H1 (cell line): ENCODE measurements at regions not wholly inside any gene's neighbourhood (a gene's known extent, or its start where the extent isn't known, plus 50 kb on each side); places are given as distances from the start of the nearest gene placed in this dataset.

Source experiments
- CBX5 ChIP-seq: fragments of 300-800, 300-1000 bp; sonication (generic); IDR thresholded peaks from 2 replicates; pipeline ENCODE4 v1.7.1; 2016; ENCODE audit warnings: antibody characterized with exemption, low read length, low read depth
- EP300 ChIP-seq, 2 experiments: IDR thresholded peaks; 1 replicate in 1 of 2; 2 replicates in 1 of 2; pipeline ENCODE4 v1.6.1; 2011 to 2012; ENCODE audit warnings: low read depth in 2 of 2, low read length in 2 of 2, mild to moderate bottlenecking in 2 of 2, borderline replicate concordance in 1 of 2, inconsistent platforms in 1 of 2, moderate library complexity in 1 of 2
- JUND ChIP-seq: IDR thresholded peaks from 2 replicates; pipeline ENCODE4 v1.6.1; 2011; ENCODE audit warnings: mild to moderate bottlenecking, improper control_type of control experiment, low read length
- KDM4A ChIP-seq: IDR thresholded peaks from one replicate; pipeline ENCODE4 v1.7.1; 2012; ENCODE audit warnings: low read depth, mild to moderate bottlenecking, moderate library complexity, low read length, inconsistent platforms; ENCODE audit not compliant: severe bottlenecking
- POLR2AphosphoS5 ChIP-seq: IDR thresholded peaks from 2 replicates; pipeline ENCODE4 v1.6.1; 2011; ENCODE audit warnings: low read depth, low read length
- RXRA ChIP-seq: IDR thresholded peaks from 2 replicates; pipeline ENCODE4 v1.6.1; 2011; ENCODE audit warnings: low read depth, mild to moderate bottlenecking, low read length, moderate library complexity; ENCODE audit not compliant: insufficient read depth
- SP1 ChIP-seq: IDR thresholded peaks from 2 replicates; pipeline ENCODE4 v1.6.1; 2011; ENCODE audit warnings: low read depth, low read length
- TF ChIP-seq, protein P1 (sequence below): IDR thresholded peaks from 2 replicates; pipeline ENCODE4 v1.6.1; 2012; ENCODE audit warnings: inconsistent platforms
- TF ChIP-seq, protein P2 (sequence below), 3 experiments: IDR thresholded peaks; 1 replicate in 2 of 3; 2 replicates in 1 of 3; pipeline versions ENCODE4 v1.5.1 to v1.6.1; 2011; ENCODE audit warnings: low read length in 3 of 3, mild to moderate bottlenecking in 3 of 3, inconsistent platforms in 2 of 3, low read depth in 1 of 3, moderate library complexity in 1 of 3; ENCODE audit not compliant: insufficient read depth in 1 of 3; ENCODE audit errors: control extremely low read depth in 1 of 3

DNA sequence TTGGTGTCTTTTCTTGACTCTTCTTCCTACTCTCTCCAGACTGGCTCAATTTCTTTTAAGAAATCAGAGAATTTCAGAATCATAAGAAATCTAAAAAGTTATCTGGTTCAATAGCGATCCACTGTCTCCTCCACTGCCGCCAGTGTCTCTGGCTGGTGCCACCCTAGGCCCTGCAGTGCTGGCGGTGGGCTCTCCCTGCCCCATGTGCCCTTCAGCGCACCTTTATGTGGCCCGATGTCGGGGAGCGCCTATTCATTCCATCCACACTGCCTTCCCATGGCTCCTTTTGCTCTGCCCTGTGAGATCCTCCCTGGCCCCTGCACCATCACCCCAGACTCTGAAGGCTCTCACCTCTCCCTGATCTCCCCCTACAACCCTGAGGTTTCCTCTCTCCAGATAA, 62.8 kb downstream of the TBXT start:
- TF ChIP-seq, protein P1, sequence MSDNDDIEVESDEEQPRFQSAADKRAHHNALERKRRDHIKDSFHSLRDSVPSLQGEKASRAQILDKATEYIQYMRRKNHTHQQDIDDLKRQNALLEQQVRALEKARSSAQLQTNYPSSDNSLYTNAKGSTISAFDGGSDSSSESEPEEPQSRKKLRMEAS: no peak
- TF ChIP-seq KDM4A (no peak), JUND (no peak), SP1 (no peak), RXRA (no peak), CBX5 (no peak), POLR2AphosphoS5 (no peak), EP300 (IDR thresholded peaks at IDR 0.05; ENCODE audit: borderline replicate concordance in 1 of 2, low read depth in 2 of 2, low read length in 2 of 2) (no peak)
- TF ChIP-seq, protein P2, sequence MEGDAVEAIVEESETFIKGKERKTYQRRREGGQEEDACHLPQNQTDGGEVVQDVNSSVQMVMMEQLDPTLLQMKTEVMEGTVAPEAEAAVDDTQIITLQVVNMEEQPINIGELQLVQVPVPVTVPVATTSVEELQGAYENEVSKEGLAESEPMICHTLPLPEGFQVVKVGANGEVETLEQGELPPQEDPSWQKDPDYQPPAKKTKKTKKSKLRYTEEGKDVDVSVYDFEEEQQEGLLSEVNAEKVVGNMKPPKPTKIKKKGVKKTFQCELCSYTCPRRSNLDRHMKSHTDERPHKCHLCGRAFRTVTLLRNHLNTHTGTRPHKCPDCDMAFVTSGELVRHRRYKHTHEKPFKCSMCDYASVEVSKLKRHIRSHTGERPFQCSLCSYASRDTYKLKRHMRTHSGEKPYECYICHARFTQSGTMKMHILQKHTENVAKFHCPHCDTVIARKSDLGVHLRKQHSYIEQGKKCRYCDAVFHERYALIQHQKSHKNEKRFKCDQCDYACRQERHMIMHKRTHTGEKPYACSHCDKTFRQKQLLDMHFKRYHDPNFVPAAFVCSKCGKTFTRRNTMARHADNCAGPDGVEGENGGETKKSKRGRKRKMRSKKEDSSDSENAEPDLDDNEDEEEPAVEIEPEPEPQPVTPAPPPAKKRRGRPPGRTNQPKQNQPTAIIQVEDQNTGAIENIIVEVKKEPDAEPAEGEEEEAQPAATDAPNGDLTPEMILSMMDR (IDR thresholded peaks at IDR 0.05; ENCODE audit: control extremely low read depth in 1 of 3, insufficient read depth in 1 of 3, low read depth in 1 of 3, low read length in 3 of 3): no peak
